ENCODE measurements at regions not wholly inside any gene's neighbourhood (a gene's known extent, or its start where the extent isn't known, plus 50 kb on each side); places are given as distances from the start of the nearest gene placed in this dataset.

GRCh38 chr5:174300118-174300940 is 254.8 kb downstream of the NSG2 start:
- in situ Hi-C loops (cut with HindIII; ENCODE audit: low pct_unique_long_range_greater_than_20kb, low sequenced_read_pairs) (no loop called here), intact Hi-C loops (cut with micrococcal nuclease; ENCODE audit: unreplicated experiment) (no loop called here)
- Histone ChIP-seq H3K27ac (ENCODE audit: low read length) (no peak overlapping the region), H3K9me3 (ENCODE audit: control insufficient read depth, insufficient read depth, low read depth, low read length) (no peaks in the 10 kb centered on the region), H3K36me3 (ENCODE audit: control insufficient read depth, insufficient read depth, low read length) (no peaks in the 10 kb centered on the region), H3K27me3 (ENCODE audit: control insufficient read depth, insufficient read depth, low read length) (peaks cover 3% of the 10 kb centered on the region; the same call in 1 of the 2 replicates), H3K4me3 (ENCODE audit: low read depth in 2 of 2, low read length in 2 of 2) (no peak overlapping the region), H3K4me1 (ENCODE audit: control insufficient read depth, insufficient read depth, low read length) (no peaks in the 10 kb centered on the region)
- BruUV-seq (replicated peaks) = no TSS peak
- ATAC-seq = no peak
- ChIA-PET POLR2A (no interaction called here), CTCF (no interaction called here)
- TF ChIP-seq POLR2AphosphoS5 (IDR thresholded peaks at IDR 0.05; ENCODE audit: low read depth, low read length) (no peak), REST (IDR thresholded peaks at IDR 0.05; ENCODE audit: insufficient read depth in 1 of 2, low read depth in 2 of 2, low read length in 1 of 2) (no peak)
- DNase-seq (ENCODE audit: low read depth, low spot score) = no peak

- no peak for DNase-seq (ENCODE audit: low read depth, low spot score)
- POLR2A ChIA-PET = no interaction called here
- H3K36me3 ChIP-seq (ENCODE audit: control insufficient read depth, insufficient read depth, low read length) = no peaks in the 10 kb centered on the region
- peaks cover 3% of the 10 kb centered on the region; the same call in 1 of the 2 replicates for H3K27me3 ChIP-seq (ENCODE audit: control insufficient read depth, insufficient read depth, low read length)
- in situ Hi-C loops (cut with HindIII; ENCODE audit: low pct_unique_long_range_greater_than_20kb, low sequenced_read_pairs) (no loop called here), intact Hi-C loops (cut with micrococcal nuclease; ENCODE audit: unreplicated experiment) (no loop called here)
- no peak overlapping the region for H3K4me3 ChIP-seq (ENCODE audit: low read depth in 2 of 2, low read length in 2 of 2)
- BruUV-seq (replicated peaks) = no TSS peak
- TF ChIP-seq TCF7L2 (IDR thresholded peaks at IDR 0.05; ENCODE audit: low read depth, low read length) (no peak), CTCF (IDR thresholded peaks at IDR 0.05) (no peak), POLR2AphosphoS5 (IDR thresholded peaks at IDR 0.05; ENCODE audit: low read depth, low read length) (no peak), SIN3A (IDR thresholded peaks at IDR 0.05; ENCODE audit: borderline replicate concordance, insufficient read depth, low read depth, low read length) (no peak), REST (IDR thresholded peaks at IDR 0.05; ENCODE audit: insufficient read depth in 1 of 2, low read depth in 2 of 2, low read length in 1 of 2) (no peak)
- ATAC-seq = no peak
- no peaks in the 10 kb centered on the region for H3K9me3 ChIP-seq (ENCODE audit: control insufficient read depth, insufficient read depth, low read depth, low read length)
- CTCF ChIA-PET = no interaction called here
- H3K4me1 ChIP-seq (ENCODE audit: control insufficient read depth, insufficient read depth, low read length) = no peaks in the 10 kb centered on the region
- H3K27ac ChIP-seq (ENCODE audit: low read length) = no peak overlapping the region
Observed at GRCh38 chr5:174300941-174301761, 255.6 kb downstream of the NSG2 start.

Data from Panc1 (cell line).